ENCODE measurements at regions not wholly inside any gene's neighbourhood (a gene's known extent, or its start where the extent isn't known, plus 50 kb on each side); places are given as distances from the start of the nearest gene placed in this dataset.

DNA sequence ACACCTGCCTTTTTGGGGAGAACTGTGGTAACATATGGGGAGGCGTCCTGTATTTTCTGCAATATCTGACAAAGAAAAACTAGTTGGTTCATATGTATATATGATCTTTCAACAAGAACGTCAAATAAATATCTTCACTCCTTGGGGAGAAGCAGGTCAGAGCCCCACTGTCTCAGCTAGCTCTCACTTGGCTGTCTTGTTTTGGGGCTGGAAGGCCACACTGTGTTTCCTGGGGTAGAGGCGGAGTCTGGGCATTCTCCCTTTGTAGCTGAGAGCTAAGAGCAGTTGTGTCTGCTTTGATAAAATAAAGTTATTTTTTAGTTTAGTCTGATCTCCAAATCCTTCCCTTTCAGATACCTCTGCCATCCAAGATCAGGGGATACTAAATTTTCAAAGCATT lies 83.9 kb upstream of the IGFBP3 start:
- Histone ChIP-seq H3K9me3 (ENCODE audit: control insufficient read depth in 3 of 3, low read length in 3 of 3) (peaks cover 0 to 7% (median 3%) of the 10 kb centered on the region in 3 donors), H3K4me3 (ENCODE audit: low read length in 3 of 3) (no peak overlapping the region), H3K4me1 (ENCODE audit: control insufficient read depth in 3 of 3, insufficient read depth in 3 of 3, low read length in 3 of 3) (peaks cover 0 to 3% (median 2%) of the 10 kb centered on the region in 3 donors), H3K9ac (ENCODE audit: low read depth in 1 of 3, low read length in 3 of 3) (no peak overlapping the region), H3K27me3 (ENCODE audit: control insufficient read depth in 3 of 3, insufficient read depth in 3 of 3, low read length in 3 of 3) (no peaks in the 10 kb centered on the region), H3K27ac (ENCODE audit: low read depth, low read length) (no peak overlapping the region), H3K36me3 (ENCODE audit: control insufficient read depth in 3 of 3, insufficient read depth in 3 of 3, low read length in 3 of 3) (no peaks in the 10 kb centered on the region)

DNA sequence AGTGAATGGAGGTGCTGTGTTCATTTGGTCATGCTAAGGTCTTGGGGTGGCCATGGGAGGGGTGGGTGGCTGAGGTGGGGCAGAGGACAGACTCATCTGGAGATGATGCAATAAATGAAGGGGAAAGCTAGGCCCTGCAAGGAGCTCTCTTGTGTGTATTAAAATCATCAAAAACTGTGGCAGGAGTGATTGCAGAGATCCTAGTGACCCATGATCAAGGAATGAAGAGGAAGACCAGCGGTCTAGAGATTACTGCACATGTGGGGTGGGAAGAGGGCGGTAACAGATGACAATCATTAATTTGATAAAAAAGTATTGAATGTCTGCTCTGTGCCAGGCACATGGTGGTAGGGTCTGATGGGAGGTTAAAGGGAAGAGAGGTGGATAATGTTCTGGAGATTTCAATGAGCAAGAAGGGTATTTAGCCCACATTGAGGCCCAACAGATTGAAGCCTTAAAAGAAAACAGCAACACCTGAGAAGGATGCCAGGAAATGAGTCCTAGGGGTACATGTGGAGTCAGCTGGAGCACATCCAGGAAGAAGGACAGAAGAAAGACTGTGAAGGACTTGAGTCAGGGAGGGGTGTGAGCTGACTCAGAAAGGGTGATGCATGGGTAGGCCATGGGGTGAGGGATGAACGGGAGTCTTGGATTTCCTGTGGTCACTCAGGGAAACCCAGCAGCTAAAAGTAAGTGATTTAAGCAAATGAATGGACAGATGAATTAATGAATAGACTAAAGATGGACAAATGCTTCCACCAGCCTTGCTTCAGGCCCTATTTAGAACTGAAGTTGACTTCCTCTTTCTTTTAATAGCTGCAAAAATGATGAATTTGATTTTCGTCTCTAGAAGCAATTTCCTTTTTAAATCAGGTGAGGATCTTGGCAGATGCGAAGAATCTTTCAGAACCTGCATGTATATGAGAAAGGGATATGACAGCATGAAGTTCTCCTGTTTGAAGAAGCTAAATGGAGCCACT lies 83.1 kb upstream of the IGFBP3 start:
- Histone ChIP-seq H3K4me3 (ENCODE audit: low read length in 3 of 3) (no peak overlapping the region), H3K9ac (ENCODE audit: low read depth in 1 of 3, low read length in 3 of 3) (no peak overlapping the region)

DNA sequence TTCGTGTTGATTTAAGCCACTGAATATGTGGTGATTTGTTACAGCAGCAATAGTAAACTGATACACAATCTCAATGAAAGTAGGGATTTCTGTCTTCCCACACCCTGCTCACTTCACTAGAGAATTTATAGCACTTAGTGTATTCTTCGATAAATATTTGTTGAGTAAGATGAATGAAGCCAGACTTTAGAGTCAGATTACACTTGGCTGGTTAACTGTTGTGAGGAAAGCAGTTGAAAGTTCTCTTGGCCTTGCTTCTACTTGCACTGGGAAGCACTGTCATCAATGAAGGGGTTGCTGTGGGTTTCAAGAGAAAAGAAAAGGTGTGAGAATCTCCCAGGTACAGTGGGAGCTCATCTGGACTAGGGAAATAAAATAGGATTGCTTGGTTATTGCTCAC lies 82.1 kb upstream of the IGFBP3 start:
- peaks cover 0 to 7% (median 3%) of the 10 kb centered on the region in 3 donors for H3K9me3 ChIP-seq (ENCODE audit: control insufficient read depth in 3 of 3, low read length in 3 of 3)

More for the DNA sequence above, 83.1 kb upstream of the IGFBP3 start:
- Histone ChIP-seq H3K36me3 (ENCODE audit: control insufficient read depth in 3 of 3, insufficient read depth in 3 of 3, low read length in 3 of 3) (no peaks in the 10 kb centered on the region), H3K27ac (ENCODE audit: low read depth, low read length) (no peak overlapping the region), H3K4me1 (ENCODE audit: control insufficient read depth in 3 of 3, insufficient read depth in 3 of 3, low read length in 3 of 3) (peaks cover 0 to 3% (median 2%) of the 10 kb centered on the region in 3 donors), H3K27me3 (ENCODE audit: control insufficient read depth in 3 of 3, insufficient read depth in 3 of 3, low read length in 3 of 3) (no peaks in the 10 kb centered on the region), H3K9me3 (ENCODE audit: control insufficient read depth in 3 of 3, low read length in 3 of 3) (peaks cover 0 to 7% (median 3%) of the 10 kb centered on the region in 3 donors)

DNA sequence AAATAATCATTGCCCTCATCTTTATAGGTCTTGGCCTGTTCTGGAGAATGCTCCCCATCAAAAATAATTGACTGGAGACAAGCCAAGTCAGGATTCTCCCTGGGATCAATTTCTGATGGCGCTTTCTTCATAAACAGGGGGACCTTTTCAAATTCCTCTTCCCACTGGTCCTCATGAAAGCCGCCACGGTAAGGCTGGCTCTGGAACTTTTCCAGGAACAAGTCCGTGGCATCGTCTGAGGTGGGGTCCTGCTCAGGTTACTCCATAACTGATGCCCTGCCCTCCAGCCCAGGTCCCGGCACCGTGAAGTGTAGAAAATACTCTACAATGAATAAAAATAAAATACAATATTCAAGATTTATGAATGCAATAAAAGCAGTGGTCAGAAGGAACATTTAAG lies 79.4 kb upstream of the IGFBP3 start:
- no peaks in the 10 kb centered on the region for H3K27me3 ChIP-seq (ENCODE audit: control insufficient read depth in 3 of 3, insufficient read depth in 3 of 3, low read length in 3 of 3)
- no peak overlapping the region for H3K9ac ChIP-seq (ENCODE audit: low read depth in 1 of 3, low read length in 3 of 3)
- no peak overlapping the region for H3K27ac ChIP-seq (ENCODE audit: low read depth, low read length)
- no peaks in the 10 kb centered on the region for H3K36me3 ChIP-seq (ENCODE audit: control insufficient read depth in 3 of 3, insufficient read depth in 3 of 3, low read length in 3 of 3)
- H3K4me1 ChIP-seq (ENCODE audit: control insufficient read depth in 3 of 3, insufficient read depth in 3 of 3, low read length in 3 of 3): no peaks in the 10 kb centered on the region
- peaks cover 0 to 9% (median 7%) of the 10 kb centered on the region in 3 donors for H3K9me3 ChIP-seq (ENCODE audit: control insufficient read depth in 3 of 3, low read length in 3 of 3)
- H3K4me3 ChIP-seq (ENCODE audit: low read length in 3 of 3): no peak overlapping the region

More for the DNA sequence above, 82.1 kb upstream of the IGFBP3 start:
- H3K36me3 ChIP-seq (ENCODE audit: control insufficient read depth in 3 of 3, insufficient read depth in 3 of 3, low read length in 3 of 3): no peaks in the 10 kb centered on the region
- no peak overlapping the region for H3K27ac ChIP-seq (ENCODE audit: low read depth, low read length)
- H3K4me3 ChIP-seq (ENCODE audit: low read length in 3 of 3): no peak overlapping the region
- no peak overlapping the region for H3K9ac ChIP-seq (ENCODE audit: low read depth in 1 of 3, low read length in 3 of 3)
- no peaks in the 10 kb centered on the region for H3K27me3 ChIP-seq (ENCODE audit: control insufficient read depth in 3 of 3, insufficient read depth in 3 of 3, low read length in 3 of 3)
- H3K4me1 ChIP-seq (ENCODE audit: control insufficient read depth in 3 of 3, insufficient read depth in 3 of 3, low read length in 3 of 3): peaks cover 0 to 2% (median 0%) of the 10 kb centered on the region in 3 donors

DNA sequence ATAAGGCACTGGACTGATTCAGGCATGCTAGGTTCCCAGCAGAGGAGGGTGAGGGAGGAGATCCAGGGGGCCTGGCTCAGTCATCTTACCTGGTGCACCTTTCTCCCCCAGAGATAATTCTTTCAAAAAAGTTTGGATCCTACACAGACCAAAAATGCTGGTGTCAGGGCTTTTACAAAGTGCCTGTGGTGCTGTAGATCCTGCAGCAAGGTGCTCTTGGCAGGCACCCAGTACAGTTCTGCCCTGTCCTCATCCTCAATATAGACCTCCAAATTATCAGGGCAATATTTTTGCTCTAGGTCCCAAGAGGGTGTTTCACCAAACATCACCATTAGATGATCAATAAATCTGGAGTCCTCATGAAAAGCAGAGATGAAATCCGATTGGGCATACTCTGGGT lies 78.5 kb upstream of the IGFBP3 start:
- Histone ChIP-seq H3K4me3 (ENCODE audit: low read length in 3 of 3) (no peak overlapping the region), H3K4me1 (ENCODE audit: control insufficient read depth in 3 of 3, insufficient read depth in 3 of 3, low read length in 3 of 3) (no peaks in the 10 kb centered on the region), H3K36me3 (ENCODE audit: control insufficient read depth in 3 of 3, insufficient read depth in 3 of 3, low read length in 3 of 3) (no peaks in the 10 kb centered on the region), H3K27ac (ENCODE audit: low read depth, low read length) (no peak overlapping the region), H3K27me3 (ENCODE audit: control insufficient read depth in 3 of 3, insufficient read depth in 3 of 3, low read length in 3 of 3) (no peaks in the 10 kb centered on the region), H3K9me3 (ENCODE audit: control insufficient read depth in 3 of 3, low read length in 3 of 3) (peaks cover 0 to 9% (median 7%) of the 10 kb centered on the region in 3 donors), H3K9ac (ENCODE audit: low read depth in 1 of 3, low read length in 3 of 3) (no peak overlapping the region)

DNA sequence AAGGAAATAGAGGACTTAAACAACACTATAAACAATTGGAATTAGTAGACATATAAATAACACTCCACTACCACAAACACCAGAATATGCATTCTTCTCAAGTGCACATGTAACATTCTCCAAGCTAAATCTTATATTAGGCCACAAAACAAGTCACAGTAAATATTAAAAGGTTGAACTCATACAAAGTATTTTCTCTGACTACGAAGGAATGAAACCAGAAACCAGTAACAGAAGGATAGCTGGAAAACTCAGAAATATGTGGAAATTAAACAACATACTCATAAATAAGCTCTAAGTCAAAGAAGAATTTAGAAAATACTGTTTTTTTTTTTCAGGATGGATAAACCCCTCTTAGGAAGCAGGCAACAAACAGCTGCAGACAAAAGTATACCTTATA lies 77.4 kb upstream of the IGFBP3 start:
- no peaks in the 10 kb centered on the region for H3K4me1 ChIP-seq (ENCODE audit: control insufficient read depth in 3 of 3, insufficient read depth in 3 of 3, low read length in 3 of 3)
- H3K9me3 ChIP-seq (ENCODE audit: control insufficient read depth in 3 of 3, low read length in 3 of 3): peaks cover 0 to 9% (median 7%) of the 10 kb centered on the region in 3 donors
- no peak overlapping the region for H3K9ac ChIP-seq (ENCODE audit: low read depth in 1 of 3, low read length in 3 of 3)
- no peaks in the 10 kb centered on the region for H3K36me3 ChIP-seq (ENCODE audit: control insufficient read depth in 3 of 3, insufficient read depth in 3 of 3, low read length in 3 of 3)
- H3K27ac ChIP-seq (ENCODE audit: low read depth, low read length): no peak overlapping the region
- H3K27me3 ChIP-seq (ENCODE audit: control insufficient read depth in 3 of 3, insufficient read depth in 3 of 3, low read length in 3 of 3): no peaks in the 10 kb centered on the region
- no peak overlapping the region for H3K4me3 ChIP-seq (ENCODE audit: low read length in 3 of 3)

DNA sequence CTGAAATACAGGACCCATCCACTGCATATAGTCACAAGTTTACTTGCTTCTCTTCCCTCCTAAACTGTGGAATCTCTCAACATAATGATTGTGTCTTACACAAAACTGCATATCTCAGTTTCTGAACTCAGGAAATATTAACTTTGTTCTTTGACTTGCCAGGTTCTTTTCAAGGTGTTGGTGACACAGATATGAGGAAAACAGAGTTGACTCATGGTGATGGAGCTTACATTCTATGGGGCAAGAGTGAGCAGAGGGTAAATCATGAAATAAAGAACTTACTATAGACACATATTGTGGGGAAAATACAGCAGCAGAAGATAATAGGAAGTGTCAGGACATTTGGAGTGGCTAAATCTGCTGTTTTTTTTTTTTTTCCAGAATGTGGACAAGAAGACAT lies 72.5 kb upstream of the IGFBP3 start:
- Histone ChIP-seq H3K36me3 (ENCODE audit: control insufficient read depth in 3 of 3, insufficient read depth in 3 of 3, low read length in 3 of 3) (no peaks in the 10 kb centered on the region), H3K27me3 (ENCODE audit: control insufficient read depth in 3 of 3, insufficient read depth in 3 of 3, low read length in 3 of 3) (no peaks in the 10 kb centered on the region), H3K27ac (ENCODE audit: low read depth, low read length) (no peak overlapping the region), H3K9ac (ENCODE audit: low read depth in 1 of 3, low read length in 3 of 3) (no peak overlapping the region), H3K4me3 (ENCODE audit: low read length in 3 of 3) (no peak overlapping the region), H3K4me1 (ENCODE audit: control insufficient read depth in 3 of 3, insufficient read depth in 3 of 3, low read length in 3 of 3) (no peaks in the 10 kb centered on the region), H3K9me3 (ENCODE audit: control insufficient read depth in 3 of 3, low read length in 3 of 3) (peaks cover 0 to 7% (median 0%) of the 10 kb centered on the region in 3 donors)

DNA sequence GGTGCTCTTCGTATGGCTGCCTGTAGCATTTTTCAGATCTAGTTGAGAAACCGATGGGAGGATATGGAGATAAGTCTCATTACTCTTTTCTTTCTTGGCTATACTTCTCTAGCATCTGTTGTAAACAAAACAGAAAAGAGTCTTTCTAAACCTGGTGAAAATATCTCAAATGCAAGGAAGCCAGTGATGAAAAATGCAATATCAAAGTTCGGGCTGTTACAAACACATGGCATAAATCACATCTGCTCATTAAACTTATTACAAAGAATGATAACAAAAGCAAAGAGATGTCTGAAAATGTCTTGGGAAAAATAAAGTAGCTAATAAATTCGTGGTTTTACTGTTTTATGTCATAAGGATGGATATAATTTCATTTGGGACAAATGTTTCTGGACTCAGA lies 71.8 kb upstream of the IGFBP3 start:
- Histone ChIP-seq H3K36me3 (ENCODE audit: control insufficient read depth in 3 of 3, insufficient read depth in 3 of 3, low read length in 3 of 3) (no peaks in the 10 kb centered on the region), H3K27ac (ENCODE audit: low read depth, low read length) (no peak overlapping the region), H3K4me1 (ENCODE audit: control insufficient read depth in 3 of 3, insufficient read depth in 3 of 3, low read length in 3 of 3) (no peaks in the 10 kb centered on the region), H3K27me3 (ENCODE audit: control insufficient read depth in 3 of 3, insufficient read depth in 3 of 3, low read length in 3 of 3) (no peaks in the 10 kb centered on the region), H3K9ac (ENCODE audit: low read depth in 1 of 3, low read length in 3 of 3) (no peak overlapping the region), H3K9me3 (ENCODE audit: control insufficient read depth in 3 of 3, low read length in 3 of 3) (peaks cover 0 to 7% (median 0%) of the 10 kb centered on the region in 3 donors), H3K4me3 (ENCODE audit: low read length in 3 of 3) (no peak overlapping the region)

DNA sequence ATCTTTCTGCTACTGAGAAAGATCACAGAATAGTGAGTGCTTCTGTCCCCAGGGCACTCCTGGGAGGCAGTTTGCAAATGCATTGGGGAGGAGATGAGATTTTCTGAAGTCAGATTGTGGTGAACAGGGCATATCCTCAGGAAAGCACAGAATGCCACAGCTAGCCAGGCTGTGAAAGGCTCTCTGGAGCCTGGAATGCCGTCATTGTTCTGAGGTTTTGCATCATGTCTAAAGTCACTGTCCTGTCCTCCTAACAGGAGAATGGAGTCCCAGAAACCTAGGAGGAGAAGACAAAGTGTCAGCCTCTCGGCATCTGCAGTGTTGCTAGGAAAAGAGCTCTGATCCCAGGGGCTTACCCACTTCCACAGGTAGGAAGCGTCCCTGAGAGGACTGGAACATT lies 69.2 kb upstream of the IGFBP3 start:
- no peak overlapping the region for H3K27ac ChIP-seq (ENCODE audit: low read depth, low read length)
- no peak overlapping the region for H3K9ac ChIP-seq (ENCODE audit: low read depth in 1 of 3, low read length in 3 of 3)
- H3K4me1 ChIP-seq (ENCODE audit: control insufficient read depth in 3 of 3, insufficient read depth in 3 of 3, low read length in 3 of 3): no peaks in the 10 kb centered on the region
- H3K9me3 ChIP-seq (ENCODE audit: control insufficient read depth in 3 of 3, low read length in 3 of 3): no peaks in the 10 kb centered on the region
- no peak overlapping the region for H3K4me3 ChIP-seq (ENCODE audit: low read length in 3 of 3)
- no peaks in the 10 kb centered on the region for H3K36me3 ChIP-seq (ENCODE audit: control insufficient read depth in 3 of 3, insufficient read depth in 3 of 3, low read length in 3 of 3)
- H3K27me3 ChIP-seq (ENCODE audit: control insufficient read depth in 3 of 3, insufficient read depth in 3 of 3, low read length in 3 of 3): no peaks in the 10 kb centered on the region

DNA sequence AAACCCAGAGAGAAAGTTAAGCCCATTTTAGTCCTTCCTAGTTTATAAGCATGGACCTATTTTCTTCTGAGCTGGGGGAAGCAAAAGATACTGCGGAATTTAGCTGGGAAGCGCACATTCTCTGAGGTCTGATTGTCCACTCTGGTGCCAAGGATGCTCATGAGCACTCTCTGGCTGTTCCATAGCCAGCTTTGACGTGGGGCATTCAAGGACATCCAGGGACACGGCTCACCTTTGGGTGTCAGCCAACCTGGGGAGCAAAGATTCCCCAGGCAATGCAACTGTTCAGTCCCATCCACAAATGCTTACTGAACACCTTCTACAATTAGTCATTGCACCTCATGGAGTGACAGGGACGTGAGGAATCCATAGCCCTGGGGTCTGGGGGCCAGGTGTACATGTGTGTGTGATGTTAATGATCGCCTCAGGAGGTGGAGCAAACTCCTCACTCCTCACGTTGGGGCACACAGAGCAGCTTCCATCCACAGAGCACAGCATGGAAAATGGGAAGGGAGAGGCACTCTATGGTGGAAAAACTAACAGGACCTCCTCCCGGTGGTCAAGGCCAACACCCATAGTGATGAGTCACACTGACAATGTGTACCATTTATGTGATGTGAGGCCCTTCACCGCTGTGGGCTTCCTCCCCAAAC lies 67.5 kb upstream of the IGFBP3 start:
- no peak overlapping the region for H3K9ac ChIP-seq (ENCODE audit: low read depth in 1 of 3, low read length in 3 of 3)
- H3K27ac ChIP-seq (ENCODE audit: low read depth, low read length): no peak overlapping the region
- no peaks in the 10 kb centered on the region for H3K9me3 ChIP-seq (ENCODE audit: control insufficient read depth in 3 of 3, low read length in 3 of 3)
- no peaks in the 10 kb centered on the region for H3K27me3 ChIP-seq (ENCODE audit: control insufficient read depth in 3 of 3, insufficient read depth in 3 of 3, low read length in 3 of 3)
- H3K36me3 ChIP-seq (ENCODE audit: control insufficient read depth in 3 of 3, insufficient read depth in 3 of 3, low read length in 3 of 3): no peaks in the 10 kb centered on the region
- H3K4me1 ChIP-seq (ENCODE audit: control insufficient read depth in 3 of 3, insufficient read depth in 3 of 3, low read length in 3 of 3): peaks cover 4 to 12% (median 7%) of the 10 kb centered on the region in 3 donors
- no peak overlapping the region for H3K4me3 ChIP-seq (ENCODE audit: low read length in 3 of 3)

All from skeletal muscle tissue (tissue), 3 donors.